ENCODE measurements at regions not wholly inside any gene's neighbourhood (a gene's known extent, or its start where the extent isn't known, plus 50 kb on each side); places are given as distances from the start of the nearest gene placed in this dataset.
"Not testable (repeated sequence)": the region's sequence is repeated elsewhere in the genome, so short reads cannot be mapped to it uniquely, and the experiment has no call there.

GRCh38 chr3:139113993-139114375 is 69.3 kb upstream of the PRR23C start:
- DNase-seq (ENCODE audit: low read depth) = no peak

GRCh38 chr3:139116631-139117030 is 71.9 kb upstream of the PRR23C start:
- not testable (repeated sequence) for DNase-seq (ENCODE audit: low read depth)

GRCh38 chr3:139117136-139117675 is 72.5 kb upstream of the PRR23C start:
- no peak for DNase-seq (ENCODE audit: low read depth)

GRCh38 chr3:139117883-139118760 is 73.4 kb upstream of the PRR23C start:
- no peak for DNase-seq (ENCODE audit: low read depth)

GRCh38 chr3:139118835-139119234 is 74.1 kb upstream of the PRR23C start:
- DNase-seq (ENCODE audit: low read depth) = no peak

- no peak for DNase-seq (ENCODE audit: low read depth)
Measured at GRCh38 chr3:139119331-139120025, 74.8 kb upstream of the PRR23C start.

- DNase-seq (ENCODE audit: low read depth) = no peak
Measured at GRCh38 chr3:139120086-139121056, 75.7 kb upstream of the PRR23C start.

- no peak for DNase-seq (ENCODE audit: low read depth)
Measured at GRCh38 chr3:139121513-139122220, 77.0 kb upstream of the PRR23C start.

GRCh38 chr3:139122221-139122581 is 77.5 kb upstream of the PRR23C start:
- no peak for DNase-seq (ENCODE audit: low read depth)

- no peak for DNase-seq (ENCODE audit: low read depth)
Measured at GRCh38 chr3:139122612-139123011, 77.9 kb upstream of the PRR23C start.

- no peak for DNase-seq (ENCODE audit: low read depth)
Measured at GRCh38 chr3:139123377-139124095, 78.8 kb upstream of the PRR23C start.

GRCh38 chr3:139124197-139124596 is 79.5 kb upstream of the PRR23C start:
- no peak for DNase-seq (ENCODE audit: low read depth)

GRCh38 chr3:139127101-139127500 is 82.4 kb upstream of the PRR23C start:
- no peak for DNase-seq (ENCODE audit: low read depth)

- not testable (repeated sequence) for DNase-seq (ENCODE audit: low read depth)
Measured at GRCh38 chr3:139127629-139128028, 82.9 kb upstream of the PRR23C start.

GRCh38 chr3:139128803-139129202 is 84.1 kb upstream of the PRR23C start:
- DNase-seq (ENCODE audit: low read depth) = no peak

- no peak for DNase-seq (ENCODE audit: low read depth)
Measured at GRCh38 chr3:139129892-139130291, 85.2 kb upstream of the PRR23C start.

GRCh38 chr3:139130390-139131140 is 85.9 kb upstream of the PRR23C start:
- DNase-seq (ENCODE audit: low read depth) = no peak

- no peak for DNase-seq (ENCODE audit: low read depth)
Measured at GRCh38 chr3:139131951-139132350, 87.3 kb upstream of the PRR23C start.

GRCh38 chr3:139132976-139133375 is 88.3 kb upstream of the PRR23C start:
- no peak for DNase-seq (ENCODE audit: low read depth)
